ENCODE measurements at regions not wholly inside any gene's neighbourhood (a gene's known extent, or its start where the extent isn't known, plus 50 kb on each side); places are given as distances from the start of the nearest gene placed in this dataset.

GRCh38 chr4:24248674-24249630 is 335.4 kb downstream of the DHX15 start:
- intact Hi-C loops (cut with micrococcal nuclease), result no loop called here

- intact Hi-C loops (cut with micrococcal nuclease), result no loop called here
Observed at GRCh38 chr4:24245491-24245820, 338.9 kb downstream of the DHX15 start.

- intact Hi-C loops (cut with micrococcal nuclease), result no loop called here
Observed at GRCh38 chr4:24244663-24245490, 339.5 kb downstream of the DHX15 start.

DNA sequence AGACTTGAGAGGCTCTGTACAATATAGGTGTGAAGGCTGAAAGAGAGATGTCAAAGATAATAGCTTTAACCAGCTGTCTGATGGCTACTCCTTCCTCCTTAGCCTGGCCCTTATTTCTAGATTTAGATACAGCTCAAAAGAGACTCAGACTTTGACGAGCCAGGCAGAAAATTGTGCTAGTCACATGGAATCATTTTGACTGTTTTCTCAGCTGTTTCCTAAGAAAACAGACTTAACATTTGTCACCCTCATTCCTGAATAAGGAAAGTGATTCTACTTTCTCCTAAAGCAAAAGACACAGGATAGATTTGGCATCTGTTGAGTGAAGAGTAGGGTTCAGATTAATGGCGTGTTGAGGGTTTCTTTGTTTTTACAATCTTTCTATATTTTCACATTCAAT is 340.7 kb downstream of the DHX15 start:
- intact Hi-C loops (cut with micrococcal nuclease), result no loop called here

DNA sequence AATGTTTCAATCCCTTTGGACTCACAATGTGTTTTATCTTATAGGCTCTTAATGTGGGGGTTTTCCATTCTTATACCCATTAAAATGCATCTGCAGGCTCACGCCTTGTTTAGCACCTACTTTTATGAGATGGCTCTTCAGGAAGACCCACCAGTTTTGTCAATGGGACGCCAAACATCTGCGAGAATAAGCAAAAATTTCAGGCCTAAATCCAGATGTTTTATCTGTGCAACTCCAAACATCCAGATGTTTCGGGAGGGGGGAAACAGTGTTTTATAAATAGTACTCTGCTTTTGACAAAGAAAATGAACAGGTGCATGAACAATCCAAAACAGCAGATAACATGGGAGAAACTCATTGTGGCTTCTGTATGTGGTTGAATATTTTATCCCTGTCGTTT is 342.8 kb downstream of the DHX15 start:
- intact Hi-C loops (cut with micrococcal nuclease), result no loop called here

GRCh38 chr4:24240655-24241054 is 343.7 kb downstream of the DHX15 start:
- intact Hi-C loops (cut with micrococcal nuclease), result no loop called here

DNA sequence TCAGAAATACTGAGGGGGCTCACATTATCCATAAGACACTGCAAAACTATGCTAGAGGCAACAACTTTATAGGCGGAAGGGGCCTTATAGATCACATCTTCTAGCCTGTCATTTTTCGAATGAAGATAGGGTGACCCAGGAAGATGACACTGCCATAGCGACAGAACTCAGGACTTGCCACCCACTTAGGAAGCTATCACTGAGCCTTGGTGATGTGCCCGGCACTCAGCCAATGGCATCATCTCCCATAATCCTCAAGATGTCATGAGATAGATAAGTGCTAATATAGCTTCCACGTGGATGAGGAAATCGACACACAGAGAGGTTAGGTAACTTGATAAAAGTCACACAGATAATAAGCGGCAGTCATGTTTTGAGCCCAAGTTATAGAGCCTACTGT is 346.6 kb downstream of the DHX15 start:
- intact Hi-C loops (cut with micrococcal nuclease), result no loop called here

DNA sequence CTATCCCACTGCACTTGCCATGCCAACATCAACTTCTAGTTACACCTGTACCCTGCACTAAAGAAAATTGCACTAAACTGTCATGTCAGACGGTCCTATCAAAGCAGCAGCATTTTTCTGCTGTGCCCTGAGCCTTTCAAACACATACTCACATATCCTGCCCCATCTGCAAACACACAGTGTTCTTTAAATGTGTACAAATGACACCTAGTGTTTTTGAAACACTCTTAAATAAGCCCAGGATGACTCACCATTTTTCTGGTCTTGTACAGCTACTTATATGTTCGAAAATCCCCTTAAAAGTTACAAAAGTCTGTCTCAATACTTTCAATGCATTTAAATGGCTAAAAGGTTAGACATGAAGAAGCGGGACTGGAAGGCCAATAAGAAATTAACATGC is 346.7 kb upstream of the PPARGC1A start:
- intact Hi-C loops (cut with micrococcal nuclease), result no loop called here

- intact Hi-C loops (cut with micrococcal nuclease), result no loop called here
Observed at GRCh38 chr4:24236120-24236519, 346.3 kb upstream of the PPARGC1A start.

DNA sequence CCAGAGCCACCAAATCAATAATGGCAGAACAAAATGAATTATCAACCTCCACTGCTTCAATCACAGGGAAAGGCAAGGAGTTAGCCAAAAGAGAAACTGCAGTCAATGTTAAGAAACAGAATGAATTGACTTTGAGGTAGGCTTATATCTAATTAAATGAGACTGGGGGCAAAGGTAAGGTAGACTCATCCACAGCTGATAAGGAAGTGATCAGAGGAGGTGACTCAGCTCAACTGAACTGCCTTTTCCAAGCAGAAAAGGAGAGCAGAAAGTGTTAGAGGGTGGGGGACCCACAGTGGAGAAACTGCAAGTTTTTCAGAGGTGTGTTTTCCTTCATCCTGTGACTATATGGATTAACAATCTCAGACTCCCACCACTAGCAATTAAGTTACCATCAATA is 345.8 kb upstream of the PPARGC1A start:
- intact Hi-C loops (cut with micrococcal nuclease), result no loop called here

- intact Hi-C loops (cut with micrococcal nuclease), result no loop called here
Observed at GRCh38 chr4:24234288-24234848, 344.5 kb upstream of the PPARGC1A start.

DNA sequence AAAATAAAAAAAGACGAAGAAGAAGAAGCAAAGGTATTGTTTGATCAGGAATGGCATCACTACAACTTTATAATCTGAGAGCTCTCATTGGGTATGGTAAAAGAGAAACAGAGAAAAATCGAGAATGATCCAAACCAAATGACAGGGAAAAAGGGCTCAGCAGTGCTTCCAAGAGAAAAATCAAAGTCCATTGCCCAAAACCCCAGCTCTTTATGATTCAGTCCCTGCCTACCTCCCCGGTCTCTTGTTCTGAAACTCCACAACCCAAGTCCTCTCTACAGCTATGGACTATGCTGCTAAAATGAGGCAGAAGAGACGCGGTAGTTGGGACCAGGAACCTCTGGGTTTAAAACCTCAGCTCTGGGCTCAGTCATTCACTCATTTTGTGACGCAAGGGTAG is 341.1 kb upstream of the PPARGC1A start:
- intact Hi-C loops (cut with micrococcal nuclease), result no loop called here

DNA sequence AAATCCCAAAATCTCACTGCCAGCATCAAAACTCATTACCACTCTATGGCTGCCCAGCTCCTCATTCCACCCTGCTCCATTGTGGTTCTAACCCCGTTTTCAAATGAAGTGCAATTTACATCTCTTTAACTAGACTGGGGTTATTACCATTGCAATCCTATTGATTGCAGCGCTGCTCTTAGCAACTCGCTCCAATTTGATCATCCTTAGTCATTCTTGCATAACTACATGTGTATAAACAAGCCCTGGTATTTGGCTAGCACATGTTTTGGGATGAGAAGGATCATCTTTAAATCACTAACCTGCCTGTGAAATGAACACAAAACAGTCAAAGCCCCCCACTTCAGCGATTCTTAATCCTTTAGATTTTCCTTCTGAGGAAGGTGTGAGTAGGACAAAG is 340.1 kb upstream of the PPARGC1A start:
- intact Hi-C loops (cut with micrococcal nuclease), result no loop called here

- intact Hi-C loops (cut with micrococcal nuclease), result no loop called here
Observed at GRCh38 chr4:24228692-24229091, 338.8 kb upstream of the PPARGC1A start.

GRCh38 chr4:24226667-24227066 is 336.8 kb upstream of the PPARGC1A start:
- intact Hi-C loops (cut with micrococcal nuclease), result no loop called here

DNA sequence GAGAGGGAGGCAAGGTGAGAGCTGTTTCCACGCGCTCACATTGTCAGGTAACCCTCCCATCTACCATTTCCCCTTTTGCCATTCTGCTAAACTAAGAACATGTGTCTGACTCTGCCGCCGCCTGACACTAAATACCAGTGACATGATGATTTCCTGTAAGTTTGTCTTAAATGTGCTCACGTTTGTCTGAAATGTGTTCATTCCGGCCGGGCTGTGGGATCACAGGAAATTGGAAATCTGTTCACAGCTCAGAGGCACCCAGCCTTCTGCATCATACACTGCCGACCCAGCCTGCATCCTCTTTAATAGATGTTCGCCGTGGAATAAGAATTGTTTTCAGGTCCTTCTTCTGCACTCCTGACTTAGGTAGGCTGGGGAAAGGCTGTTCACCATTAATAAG is 336.2 kb upstream of the PPARGC1A start:
- intact Hi-C loops (cut with micrococcal nuclease), result no loop called here

DNA sequence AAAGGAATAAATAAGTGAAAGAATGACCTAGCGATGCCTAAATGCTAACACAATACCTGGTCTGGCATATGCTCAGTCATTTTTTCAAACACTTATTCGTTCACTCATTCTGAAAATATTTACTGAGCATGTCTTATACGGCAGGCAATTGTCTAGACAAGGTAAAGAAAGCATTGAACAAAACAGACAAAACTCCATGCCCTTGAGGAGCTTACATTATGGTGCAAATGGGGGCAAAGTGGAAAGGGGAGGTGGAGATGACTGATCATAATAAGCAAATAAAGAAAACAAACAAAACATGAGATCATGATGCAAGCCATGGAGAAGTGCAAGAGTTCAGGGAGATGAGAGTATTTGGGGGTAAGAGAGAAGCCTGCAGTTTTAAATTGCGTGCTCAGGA is 334.6 kb upstream of the PPARGC1A start:
- intact Hi-C loops (cut with micrococcal nuclease), result no loop called here

DNA sequence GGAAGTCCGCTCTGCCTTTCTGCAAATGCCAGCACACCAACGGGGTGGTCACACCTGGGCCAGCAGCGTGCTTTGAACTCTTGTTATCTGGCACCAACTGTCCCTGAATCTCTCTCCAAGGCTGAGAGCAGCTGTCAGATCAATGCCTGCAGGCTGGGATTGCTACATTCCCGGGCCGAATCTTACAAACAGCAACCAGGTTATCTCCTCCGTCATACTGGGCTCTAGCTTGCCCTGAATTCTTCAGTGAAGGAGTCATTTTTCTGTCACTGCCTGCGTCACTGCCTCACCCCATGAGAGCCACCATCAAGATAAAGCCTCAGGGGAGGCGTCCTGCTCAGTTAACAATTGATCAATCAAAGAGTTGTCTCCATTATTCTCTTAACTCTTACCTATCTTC is 329.4 kb upstream of the PPARGC1A start:
- intact Hi-C loops (cut with micrococcal nuclease), result no loop called here

DNA sequence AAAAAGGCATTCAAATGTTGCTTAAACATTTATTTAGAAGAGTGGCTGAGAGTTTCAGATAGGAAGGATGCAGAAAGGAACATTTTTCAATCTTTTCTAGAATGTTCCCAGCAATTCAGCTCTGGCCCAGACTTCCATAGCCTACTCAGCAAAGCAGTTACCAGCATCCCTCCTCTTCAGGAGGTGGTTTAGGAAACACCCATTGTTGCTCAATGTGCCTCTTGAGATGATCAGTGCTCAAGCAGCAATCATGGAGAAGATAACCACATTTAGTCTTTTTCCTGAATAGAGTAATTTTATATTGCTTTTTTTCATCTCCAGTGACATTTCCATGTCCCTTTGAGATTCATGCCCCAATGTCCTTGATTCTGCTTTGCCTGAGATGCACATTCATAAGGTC is 328.7 kb upstream of the PPARGC1A start:
- intact Hi-C loops (cut with micrococcal nuclease), result no loop called here

- intact Hi-C loops (cut with micrococcal nuclease), result no loop called here
Observed at GRCh38 chr4:24214796-24215195, 324.9 kb upstream of the PPARGC1A start.

- intact Hi-C loops (cut with micrococcal nuclease), result no loop called here
Observed at GRCh38 chr4:24213961-24214360, 324.1 kb upstream of the PPARGC1A start.

DNA sequence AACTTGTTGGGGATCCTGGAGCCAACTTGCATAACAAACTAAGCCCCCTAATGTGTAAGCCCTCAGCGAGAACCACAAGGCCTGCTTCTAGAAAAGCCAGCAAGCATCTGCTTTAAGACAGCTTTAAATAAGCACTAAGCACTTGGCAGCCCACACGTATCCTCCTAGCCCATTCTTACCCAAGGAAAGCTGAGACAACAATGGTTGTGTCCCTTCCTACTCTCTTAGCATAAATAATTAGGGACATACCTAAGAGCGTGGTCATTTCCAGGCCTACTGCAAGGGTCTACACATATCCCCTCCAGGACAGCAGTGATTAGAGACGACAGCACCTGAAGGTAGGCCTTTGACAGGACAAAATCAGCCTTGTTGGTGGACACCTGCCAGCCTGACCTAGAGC is 322.8 kb upstream of the PPARGC1A start:
- intact Hi-C loops (cut with micrococcal nuclease), result no loop called here
